WTC11 (cell line): ENCODE measurements at regions not wholly inside any gene's neighbourhood (a gene's known extent, or its start where the extent isn't known, plus 50 kb on each side); places are given as distances from the start of the nearest gene placed in this dataset.

Experiments used
- ATF2 ChIP-seq: sonication (generic); formaldehyde crosslinking; IDR thresholded peaks from 2 replicates; pipeline ENCODE4 v1.8.1; 2022; ENCODE audit warnings: low read depth, missing genetic modification reagents, borderline replicate concordance
- ATF3 ChIP-seq: sonication (generic); formaldehyde crosslinking; conservative IDR thresholded peaks from 2 replicates; pipeline ENCODE4 v1.8.1; 2022; ENCODE audit warnings: mild to moderate bottlenecking, missing genetic modification reagents
- CTCF ChIP-seq: fragments of 200-600 bp; IDR thresholded peaks from 2 replicates; pipeline ENCODE4 v1.8.0; 2022; ENCODE audit warnings: antibody characterized with exemption
- ESRRA ChIP-seq: sonication (generic); formaldehyde crosslinking; IDR thresholded peaks from 2 replicates; pipeline ENCODE4 v1.8.1; 2022; ENCODE audit warnings: mild to moderate bottlenecking, missing genetic modification reagents, borderline replicate concordance
- FOXJ3 ChIP-seq: sonication (generic); formaldehyde crosslinking; IDR thresholded peaks from 2 replicates; pipeline ENCODE4 v1.9.0; 2021; ENCODE audit warnings: missing genetic modification reagents, mild to moderate bottlenecking, borderline replicate concordance
- IRF1 ChIP-seq: sonication (generic); formaldehyde crosslinking; IDR thresholded peaks from 2 replicates; pipeline ENCODE4 v1.8.0; 2023; ENCODE audit warnings: missing genetic modification reagents
- KAT7 ChIP-seq: sonication (generic); formaldehyde crosslinking; IDR thresholded peaks from 2 replicates; pipeline ENCODE4 v1.8.1; 2023; ENCODE audit warnings: missing genetic modification reagents, mild to moderate bottlenecking, borderline replicate concordance
- MAX ChIP-seq: sonication (generic); formaldehyde crosslinking; IDR thresholded peaks from 2 replicates; pipeline ENCODE4 v1.8.0; 2022; ENCODE audit warnings: mild to moderate bottlenecking, missing genetic modification reagents
- NR1H2 ChIP-seq: sonication (generic); formaldehyde crosslinking; IDR thresholded peaks from 2 replicates; pipeline ENCODE4 v1.9.0; 2021; ENCODE audit warnings: mild to moderate bottlenecking, moderate library complexity, missing genetic modification reagents
- NR2C2 ChIP-seq: sonication (generic); formaldehyde crosslinking; IDR thresholded peaks from 2 replicates; pipeline ENCODE4 v1.8.0; 2022; ENCODE audit warnings: mild to moderate bottlenecking, missing genetic modification reagents
- SP1 ChIP-seq: sonication (generic); formaldehyde crosslinking; conservative IDR thresholded peaks from 2 replicates; pipeline ENCODE4 v1.8.1; 2022; ENCODE audit warnings: missing genetic modification reagents
- TCF7 ChIP-seq: sonication (generic); formaldehyde crosslinking; IDR thresholded peaks from 2 replicates; pipeline ENCODE4 v1.8.0; 2022; ENCODE audit warnings: mild to moderate bottlenecking, low read depth, missing genetic modification reagents, moderate library complexity
- USF2 ChIP-seq: sonication (generic); formaldehyde crosslinking; IDR thresholded peaks from 2 replicates; pipeline ENCODE4 v1.8.1; 2023; ENCODE audit warnings: mild to moderate bottlenecking, missing genetic modification reagents, moderate library complexity

- no peak for TF ChIP-seq FOXJ3 (CRISPR knock-in tag)
- TF ChIP-seq CTCF: no peak
- TF ChIP-seq ATF2 (CRISPR knock-in tag): no peak
- TF ChIP-seq NR1H2: no peak
- no peak for TF ChIP-seq MAX (CRISPR knock-in tag)
- TF ChIP-seq KAT7: no peak
- TF ChIP-seq ATF3: no peak
- no peak for TF ChIP-seq IRF1 (CRISPR knock-in tag)
- TF ChIP-seq USF2 (CRISPR knock-in tag): no peak
- no peak for TF ChIP-seq TCF7 (CRISPR knock-in tag)
- no peak for TF ChIP-seq SP1 (CRISPR knock-in tag)
- no peak for TF ChIP-seq NR2C2 (CRISPR knock-in tag)
- no peak for TF ChIP-seq ESRRA (CRISPR knock-in tag)
Measured at GRCh38 chr7:55271069-55271626, 94.0 kb upstream of the LANCL2 start.
